HEK293 (cell line): ENCODE measurements at regions not wholly inside any gene's neighbourhood (a gene's known extent, or its start where the extent isn't known, plus 50 kb on each side); places are given as distances from the start of the nearest gene placed in this dataset.

Experiments used
- CTCF ChIA-PET: fragments of 350-600 bp; formaldehyde crosslinking; extraction: SDS; loops from one replicate; lab custom pipeline; 2021; ENCODE audit warnings: antibody characterized with exemption; lab: Yijun Ruan, JAX
- POLR2A ChIA-PET: fragments of 300-600 bp; formaldehyde crosslinking; extraction: SDS; loops from one replicate; lab custom pipeline; 2020; ENCODE audit warnings: antibody characterized with exemption, inconsistent platforms; lab: Yijun Ruan, JAX
- H3K27ac ChIP-seq: fragments of 200-500 bp; sonication (Bioruptor generic); 2 replicates; pipeline ENCODE4 v1.5.1; 2014; ENCODE audit warnings: low read depth, low read length, control low read depth, inconsistent platforms; ENCODE audit errors: extremely low read depth
- H3K36me3 ChIP-seq, 2 experiments: fragments of 200-500 bp in 1 of 2; sonication (Bioruptor generic) in 1 of 2; 1 replicate in 1 of 2; 2 replicates in 1 of 2; pipeline ENCODE4 v1.5.1; 2014 to 2017; ENCODE audit warnings: inconsistent platforms in 2 of 2, low read length in 2 of 2; ENCODE audit not compliant: control insufficient read depth in 2 of 2, insufficient read depth in 1 of 2
- H3K4me1 ChIP-seq: fragments of 200-500 bp; sonication (Bioruptor generic); 2 replicates; pipeline ENCODE4 v1.5.1; 2014; ENCODE audit warnings: mild to moderate bottlenecking, low read length, inconsistent platforms; ENCODE audit not compliant: control insufficient read depth, insufficient read depth
- H3K4me3 ChIP-seq: 2 replicates; pipeline ENCODE4 v1.5.1; 2011; ENCODE audit warnings: low read depth, mild to moderate bottlenecking, control low read depth, low read length, moderate library complexity
- H3K9me3 ChIP-seq: fragments of 200-500 bp; sonication (Bioruptor generic); 2 replicates; pipeline ENCODE4 v1.5.1; 2014; ENCODE audit warnings: low read depth, low read length, inconsistent platforms; ENCODE audit not compliant: control insufficient read depth, insufficient read depth
- BCL6B ChIP-seq: fragments of 450-650 bp; formaldehyde crosslinking; IDR thresholded peaks from 2 replicates; pipeline ENCODE4 v1.5.1; 2017; ENCODE audit warnings: missing biosample characterization, missing genetic modification characterization
- HIC1 ChIP-seq: fragments of 450-650 bp; formaldehyde crosslinking; IDR thresholded peaks from 2 replicates; pipeline ENCODE4 v1.5.1; 2016; ENCODE audit warnings: missing biosample characterization, missing genetic modification characterization
- IKZF3 ChIP-seq: fragments of 450-650 bp; IDR thresholded peaks from 2 replicates; pipeline ENCODE4 v1.5.0; 2018; ENCODE audit warnings: missing biosample characterization, mild to moderate bottlenecking, missing genetic modification characterization, moderate library complexity
- TSHZ1 ChIP-seq: fragments of 450-650 bp; formaldehyde crosslinking; IDR thresholded peaks from 2 replicates; pipeline ENCODE4 v1.5.1; 2016; ENCODE audit warnings: missing biosample characterization, missing genetic modification characterization, borderline replicate concordance
- ZBTB1 ChIP-seq: fragments of 450-650 bp; formaldehyde crosslinking; IDR thresholded peaks from 2 replicates; pipeline ENCODE4 v1.5.1; 2016; ENCODE audit warnings: missing biosample characterization, missing genetic modification characterization
- ZFP41 ChIP-seq: fragments of 450-650 bp; formaldehyde crosslinking; IDR thresholded peaks from 2 replicates; pipeline ENCODE4 v1.5.1; 2016; ENCODE audit warnings: missing biosample characterization, missing genetic modification characterization, borderline replicate concordance
- ZNF114 ChIP-seq: fragments of 450-650 bp; formaldehyde crosslinking; IDR thresholded peaks from 2 replicates; pipeline ENCODE4 v1.5.0; 2017; ENCODE audit warnings: missing biosample characterization, missing genetic modification characterization
- ZNF146 ChIP-seq: fragments of 450-650 bp; formaldehyde crosslinking; IDR thresholded peaks from 2 replicates; pipeline ENCODE4 v1.5.1; 2016; ENCODE audit warnings: missing biosample characterization, missing genetic modification characterization
- ZNF157 ChIP-seq: fragments of 450-650 bp; formaldehyde crosslinking; IDR thresholded peaks from 2 replicates; pipeline ENCODE4 v1.5.1; 2016; ENCODE audit warnings: missing biosample characterization, missing genetic modification characterization
- ZNF16 ChIP-seq: fragments of 450-650 bp; formaldehyde crosslinking; IDR thresholded peaks from 2 replicates; pipeline ENCODE4 v1.5.1; 2016; ENCODE audit warnings: low read depth, missing biosample characterization, missing genetic modification characterization
- ZNF302 ChIP-seq: fragments of 450-650 bp; formaldehyde crosslinking; IDR thresholded peaks from 2 replicates; pipeline ENCODE4 v1.5.1; 2016; ENCODE audit warnings: missing biosample characterization, missing genetic modification characterization, low read depth
- ZNF48 ChIP-seq: fragments of 450-650 bp; formaldehyde crosslinking; IDR thresholded peaks from 2 replicates; pipeline ENCODE4 v1.5.1; 2016; ENCODE audit warnings: missing biosample characterization, missing genetic modification characterization
- ZNF621 ChIP-seq: fragments of 450-650 bp; formaldehyde crosslinking; IDR thresholded peaks from 2 replicates; pipeline ENCODE4 v1.5.1; 2017; ENCODE audit warnings: missing biosample characterization, missing genetic modification characterization
- ZNF777 ChIP-seq: fragments of 450-650 bp; formaldehyde crosslinking; IDR thresholded peaks from 2 replicates; pipeline ENCODE4 v1.5.1; 2017; ENCODE audit warnings: missing biosample characterization, missing genetic modification characterization, borderline replicate concordance
- TF ChIP-seq, protein P1 (sequence below): fragments of 450-650 bp; formaldehyde crosslinking; conservative IDR thresholded peaks from 2 replicates; pipeline ENCODE4 v1.5.1; 2016; ENCODE audit warnings: low read depth, missing biosample characterization, missing genetic modification characterization
- TF ChIP-seq, protein P2 (sequence below): fragments of 450-650 bp; formaldehyde crosslinking; IDR thresholded peaks from 2 replicates; pipeline ENCODE4 v1.5.1; 2016; ENCODE audit warnings: missing biosample characterization, missing genetic modification characterization
- TF ChIP-seq, protein P3 (sequence below): fragments of 450-650 bp; formaldehyde crosslinking; IDR thresholded peaks from 2 replicates; pipeline ENCODE4 v1.5.1; 2016; ENCODE audit warnings: missing biosample characterization, missing genetic modification characterization, low read depth

DNA sequence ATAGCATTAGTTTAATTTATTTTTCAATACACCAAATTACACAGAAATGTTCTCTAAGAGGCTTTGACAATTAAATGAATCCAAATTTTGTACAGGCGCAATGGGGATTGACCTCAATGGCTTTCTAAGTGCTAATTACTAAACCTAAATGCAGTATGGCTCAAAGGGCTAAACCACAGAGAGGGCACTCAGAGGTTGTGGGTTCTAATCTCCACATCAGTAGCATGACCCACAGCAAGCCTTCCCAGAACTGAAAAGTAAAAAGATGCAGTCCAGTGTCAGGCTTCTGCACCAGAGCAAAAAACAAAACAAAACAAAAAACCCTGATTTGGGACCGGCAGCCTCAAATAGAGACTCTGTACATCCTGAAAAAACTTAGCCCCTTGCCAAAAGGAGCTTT, 579.2 kb upstream of the PKN2 start (continued):
- TF ChIP-seq, protein P1, sequence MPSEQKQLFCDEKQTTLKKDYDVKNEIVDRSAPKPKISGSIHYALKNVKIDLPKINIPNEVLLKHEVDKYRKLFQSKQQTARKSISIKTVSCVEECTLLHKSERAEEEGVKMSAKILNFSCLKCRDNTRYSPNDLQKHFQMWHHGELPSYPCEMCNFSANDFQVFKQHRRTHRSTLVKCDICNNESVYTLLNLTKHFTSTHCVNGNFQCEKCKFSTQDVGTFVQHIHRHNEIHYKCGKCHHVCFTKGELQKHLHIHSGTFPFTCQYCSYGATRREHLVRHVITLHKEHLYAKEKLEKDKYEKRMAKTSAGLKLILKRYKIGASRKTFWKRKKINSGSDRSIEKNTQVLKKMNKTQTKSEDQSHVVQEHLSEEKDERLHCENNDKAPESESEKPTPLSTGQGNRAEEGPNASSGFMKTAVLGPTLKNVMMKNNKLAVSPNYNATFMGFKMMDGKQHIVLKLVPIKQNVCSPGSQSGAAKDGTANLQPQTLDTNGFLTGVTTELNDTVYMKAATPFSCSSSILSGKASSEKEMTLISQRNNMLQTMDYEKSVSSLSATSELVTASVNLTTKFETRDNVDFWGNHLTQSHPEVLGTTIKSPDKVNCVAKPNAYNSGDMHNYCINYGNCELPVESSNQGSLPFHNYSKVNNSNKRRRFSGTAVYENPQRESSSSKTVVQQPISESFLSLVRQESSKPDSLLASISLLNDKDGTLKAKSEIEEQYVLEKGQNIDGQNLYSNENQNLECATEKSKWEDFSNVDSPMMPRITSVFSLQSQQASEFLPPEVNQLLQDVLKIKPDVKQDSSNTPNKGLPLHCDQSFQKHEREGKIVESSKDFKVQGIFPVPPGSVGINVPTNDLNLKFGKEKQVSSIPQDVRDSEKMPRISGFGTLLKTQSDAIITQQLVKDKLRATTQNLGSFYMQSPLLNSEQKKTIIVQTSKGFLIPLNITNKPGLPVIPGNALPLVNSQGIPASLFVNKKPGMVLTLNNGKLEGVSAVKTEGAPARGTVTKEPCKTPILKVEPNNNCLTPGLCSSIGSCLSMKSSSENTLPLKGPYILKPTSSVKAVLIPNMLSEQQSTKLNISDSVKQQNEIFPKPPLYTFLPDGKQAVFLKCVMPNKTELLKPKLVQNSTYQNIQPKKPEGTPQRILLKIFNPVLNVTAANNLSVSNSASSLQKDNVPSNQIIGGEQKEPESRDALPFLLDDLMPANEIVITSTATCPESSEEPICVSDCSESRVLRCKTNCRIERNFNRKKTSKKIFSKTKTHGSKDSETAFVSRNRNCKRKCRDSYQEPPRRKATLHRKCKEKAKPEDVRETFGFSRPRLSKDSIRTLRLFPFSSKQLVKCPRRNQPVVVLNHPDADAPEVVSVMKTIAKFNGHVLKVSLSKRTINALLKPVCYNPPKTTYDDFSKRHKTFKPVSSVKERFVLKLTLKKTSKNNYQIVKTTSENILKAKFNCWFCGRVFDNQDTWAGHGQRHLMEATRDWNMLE (tag by site-specific recombination) = no peak

GRCh38 chr1:88111816-88112215, 572.3 kb upstream of the PKN2 start:
- ChIA-PET POLR2A (no interaction called here), CTCF (no interaction called here)
- TF ChIP-seq BCL6B (no peak), ZNF157 (tag by site-specific recombination) (no peak), ZNF302 (no peak), ZNF16 (tag by site-specific recombination) (no peak), IKZF3 (tag by site-specific recombination) (no peak), TSHZ1 (tag by site-specific recombination) (no peak), ZFP41 (tag by site-specific recombination) (no peak), ZNF146 (tag by site-specific recombination) (no peak), ZNF114 (no peak)
- no peak overlapping the region for H3K27ac ChIP-seq
- H3K36me3 ChIP-seq = no peaks in the 10 kb centered on the region
- H3K4me1 ChIP-seq = no peaks in the 10 kb centered on the region
- no peak overlapping the region for H3K4me3 ChIP-seq
- no peaks in the 10 kb centered on the region for H3K9me3 ChIP-seq

DNA sequence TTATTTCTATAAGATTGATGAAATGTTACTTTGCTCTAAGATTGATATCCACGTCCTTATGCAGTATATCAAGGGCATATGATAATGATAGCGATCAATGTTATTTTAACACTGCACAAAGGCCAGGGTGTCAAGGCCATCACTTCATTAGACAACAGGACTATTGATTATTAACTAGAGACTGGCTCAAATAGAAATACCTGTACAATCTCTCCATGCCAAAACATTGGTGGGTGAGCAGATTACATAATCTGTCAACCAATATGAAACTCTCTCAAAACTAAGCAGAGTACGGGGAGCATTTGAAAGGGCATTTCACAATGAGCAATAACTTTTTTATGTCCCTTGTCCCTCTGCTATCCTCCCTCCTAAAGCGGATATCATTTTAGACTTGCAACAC, 566.5 kb upstream of the PKN2 start:
- CTCF ChIA-PET = no interaction called here
- Histone ChIP-seq H3K9me3 (no peaks in the 10 kb centered on the region), H3K27ac (no peak overlapping the region), H3K4me1 (no peaks in the 10 kb centered on the region), H3K36me3 (no peaks in the 10 kb centered on the region), H3K4me3 (no peak overlapping the region)
- POLR2A ChIA-PET = no interaction called here
- TF ChIP-seq ZBTB1 (tag by site-specific recombination) = no peak
- TF ChIP-seq, protein P2, sequence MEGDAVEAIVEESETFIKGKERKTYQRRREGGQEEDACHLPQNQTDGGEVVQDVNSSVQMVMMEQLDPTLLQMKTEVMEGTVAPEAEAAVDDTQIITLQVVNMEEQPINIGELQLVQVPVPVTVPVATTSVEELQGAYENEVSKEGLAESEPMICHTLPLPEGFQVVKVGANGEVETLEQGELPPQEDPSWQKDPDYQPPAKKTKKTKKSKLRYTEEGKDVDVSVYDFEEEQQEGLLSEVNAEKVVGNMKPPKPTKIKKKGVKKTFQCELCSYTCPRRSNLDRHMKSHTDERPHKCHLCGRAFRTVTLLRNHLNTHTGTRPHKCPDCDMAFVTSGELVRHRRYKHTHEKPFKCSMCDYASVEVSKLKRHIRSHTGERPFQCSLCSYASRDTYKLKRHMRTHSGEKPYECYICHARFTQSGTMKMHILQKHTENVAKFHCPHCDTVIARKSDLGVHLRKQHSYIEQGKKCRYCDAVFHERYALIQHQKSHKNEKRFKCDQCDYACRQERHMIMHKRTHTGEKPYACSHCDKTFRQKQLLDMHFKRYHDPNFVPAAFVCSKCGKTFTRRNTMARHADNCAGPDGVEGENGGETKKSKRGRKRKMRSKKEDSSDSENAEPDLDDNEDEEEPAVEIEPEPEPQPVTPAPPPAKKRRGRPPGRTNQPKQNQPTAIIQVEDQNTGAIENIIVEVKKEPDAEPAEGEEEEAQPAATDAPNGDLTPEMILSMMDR (tag by site-specific recombination) = no peak
- no peak for TF ChIP-seq ZNF48
- no peak for TF ChIP-seq ZNF777 (tag by site-specific recombination)
- TF ChIP-seq IKZF3 (tag by site-specific recombination) = no peak
- no peak for TF ChIP-seq ZNF621
- TF ChIP-seq, protein P3, sequence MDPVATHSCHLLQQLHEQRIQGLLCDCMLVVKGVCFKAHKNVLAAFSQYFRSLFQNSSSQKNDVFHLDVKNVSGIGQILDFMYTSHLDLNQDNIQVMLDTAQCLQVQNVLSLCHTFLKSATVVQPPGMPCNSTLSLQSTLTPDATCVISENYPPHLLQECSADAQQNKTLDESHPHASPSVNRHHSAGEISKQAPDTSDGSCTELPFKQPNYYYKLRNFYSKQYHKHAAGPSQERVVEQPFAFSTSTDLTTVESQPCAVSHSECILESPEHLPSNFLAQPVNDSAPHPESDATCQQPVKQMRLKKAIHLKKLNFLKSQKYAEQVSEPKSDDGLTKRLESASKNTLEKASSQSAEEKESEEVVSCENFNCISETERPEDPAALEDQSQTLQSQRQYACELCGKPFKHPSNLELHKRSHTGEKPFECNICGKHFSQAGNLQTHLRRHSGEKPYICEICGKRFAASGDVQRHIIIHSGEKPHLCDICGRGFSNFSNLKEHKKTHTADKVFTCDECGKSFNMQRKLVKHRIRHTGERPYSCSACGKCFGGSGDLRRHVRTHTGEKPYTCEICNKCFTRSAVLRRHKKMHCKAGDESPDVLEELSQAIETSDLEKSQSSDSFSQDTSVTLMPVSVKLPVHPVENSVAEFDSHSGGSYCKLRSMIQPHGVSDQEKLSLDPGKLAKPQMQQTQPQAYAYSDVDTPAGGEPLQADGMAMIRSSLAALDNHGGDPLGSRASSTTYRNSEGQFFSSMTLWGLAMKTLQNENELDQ = no peak
- no peak for TF ChIP-seq HIC1 (tag by site-specific recombination)
